ENCODE measurements at regions not wholly inside any gene's neighbourhood (a gene's known extent, or its start where the extent isn't known, plus 50 kb on each side); places are given as distances from the start of the nearest gene placed in this dataset.
"Not testable (repeated sequence)": the region's sequence is repeated elsewhere in the genome, so short reads cannot be mapped to it uniquely, and the experiment has no call there.

DNA sequence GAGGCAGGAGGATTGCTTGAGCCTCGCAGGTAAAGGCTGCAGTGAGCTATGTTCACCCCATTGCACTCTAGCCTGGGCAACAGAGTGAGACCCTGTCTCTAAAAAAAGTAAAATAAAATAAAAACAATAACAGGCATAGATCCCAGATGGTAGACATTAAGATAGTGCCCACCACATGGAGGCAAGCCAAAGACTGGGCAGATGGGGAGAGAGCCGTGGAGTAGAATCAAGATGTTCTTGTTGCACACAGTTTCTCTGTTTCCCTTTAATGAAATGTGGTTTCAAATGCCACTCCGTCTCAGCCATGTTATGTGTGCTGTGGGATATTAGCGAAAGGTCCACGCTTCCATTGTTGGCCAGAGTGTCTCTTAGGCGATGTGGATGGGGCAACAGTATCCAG, 63.8 kb upstream of the TBL1X start:
- H3K9me3 ChIP-seq = no peaks in the 10 kb centered on the region
- TF ChIP-seq, protein P1, sequence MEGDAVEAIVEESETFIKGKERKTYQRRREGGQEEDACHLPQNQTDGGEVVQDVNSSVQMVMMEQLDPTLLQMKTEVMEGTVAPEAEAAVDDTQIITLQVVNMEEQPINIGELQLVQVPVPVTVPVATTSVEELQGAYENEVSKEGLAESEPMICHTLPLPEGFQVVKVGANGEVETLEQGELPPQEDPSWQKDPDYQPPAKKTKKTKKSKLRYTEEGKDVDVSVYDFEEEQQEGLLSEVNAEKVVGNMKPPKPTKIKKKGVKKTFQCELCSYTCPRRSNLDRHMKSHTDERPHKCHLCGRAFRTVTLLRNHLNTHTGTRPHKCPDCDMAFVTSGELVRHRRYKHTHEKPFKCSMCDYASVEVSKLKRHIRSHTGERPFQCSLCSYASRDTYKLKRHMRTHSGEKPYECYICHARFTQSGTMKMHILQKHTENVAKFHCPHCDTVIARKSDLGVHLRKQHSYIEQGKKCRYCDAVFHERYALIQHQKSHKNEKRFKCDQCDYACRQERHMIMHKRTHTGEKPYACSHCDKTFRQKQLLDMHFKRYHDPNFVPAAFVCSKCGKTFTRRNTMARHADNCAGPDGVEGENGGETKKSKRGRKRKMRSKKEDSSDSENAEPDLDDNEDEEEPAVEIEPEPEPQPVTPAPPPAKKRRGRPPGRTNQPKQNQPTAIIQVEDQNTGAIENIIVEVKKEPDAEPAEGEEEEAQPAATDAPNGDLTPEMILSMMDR (IDR thresholded peaks at IDR 0.05) = no peak
- DNase-seq (no peak), ATAC-seq (no peak)
- intact Hi-C loops (cut with DNase I) = no loop called here
- no peaks in the 10 kb centered on the region for H3K36me3 ChIP-seq
- H3K4me3 ChIP-seq = no peak overlapping the region
- H3K27ac ChIP-seq = no peak overlapping the region
- no peaks in the 10 kb centered on the region for H3K27me3 ChIP-seq (ENCODE audit: low read depth)
- H3K4me1 ChIP-seq = no peaks in the 10 kb centered on the region

DNA sequence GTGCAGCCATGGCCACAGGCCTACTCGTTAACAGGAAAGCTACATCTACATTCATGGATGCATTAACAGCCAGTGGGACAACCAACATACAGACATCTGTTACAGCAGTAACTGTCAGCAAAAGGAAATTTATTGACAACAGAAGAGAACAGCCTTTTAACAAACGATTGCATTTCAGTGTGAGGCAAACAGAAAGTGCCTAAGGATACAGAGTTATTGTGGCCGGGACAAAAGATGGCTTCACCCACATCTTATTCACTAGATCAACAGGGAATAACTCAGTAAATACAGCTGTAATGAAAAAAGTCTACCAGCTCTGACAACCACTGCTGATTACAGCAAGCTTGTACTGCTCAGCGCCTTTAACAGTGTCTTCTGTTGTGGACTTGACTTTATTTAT, 61.5 kb upstream of the TBL1X start:
- Histone ChIP-seq H3K27me3 (ENCODE audit: low read depth) (no peaks in the 10 kb centered on the region), H3K36me3 (no peaks in the 10 kb centered on the region), H3K4me1 (no peaks in the 10 kb centered on the region), H3K4me3 (no peak overlapping the region), H3K9me3 (no peaks in the 10 kb centered on the region), H3K27ac (no peak overlapping the region)
- intact Hi-C loops (cut with DNase I) = no loop called here
- DNase-seq (no peak), ATAC-seq (no peak)
- TF ChIP-seq, protein P1 (IDR thresholded peaks at IDR 0.05) = no peak

DNA sequence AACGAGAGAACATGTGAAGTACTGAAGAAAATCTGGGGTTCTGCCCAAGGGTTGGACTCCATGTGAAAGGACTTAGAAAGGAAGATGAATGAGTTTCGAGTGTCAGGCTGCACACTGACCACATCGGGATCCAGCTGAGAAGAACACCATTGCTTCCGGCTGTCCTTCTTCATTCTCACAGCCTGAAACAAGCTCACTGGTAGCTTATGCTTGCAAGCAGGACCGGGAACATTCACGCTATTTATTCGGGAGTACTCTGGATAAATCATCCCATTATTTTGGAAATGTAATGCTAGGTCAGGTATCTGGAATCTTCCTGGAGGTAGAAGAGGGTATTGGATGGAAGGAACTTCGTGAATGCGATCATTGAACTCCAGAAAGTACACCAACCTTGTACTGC, 59.2 kb upstream of the TBL1X start:
- H3K27me3 ChIP-seq (ENCODE audit: low read depth); H3K4me1 ChIP-seq; H3K36me3 ChIP-seq; H3K9me3 ChIP-seq; H3K4me3 ChIP-seq; ATAC-seq; intact Hi-C loops (cut with DNase I); H3K27ac ChIP-seq; DNase-seq: not testable (repeated sequence)

DNA sequence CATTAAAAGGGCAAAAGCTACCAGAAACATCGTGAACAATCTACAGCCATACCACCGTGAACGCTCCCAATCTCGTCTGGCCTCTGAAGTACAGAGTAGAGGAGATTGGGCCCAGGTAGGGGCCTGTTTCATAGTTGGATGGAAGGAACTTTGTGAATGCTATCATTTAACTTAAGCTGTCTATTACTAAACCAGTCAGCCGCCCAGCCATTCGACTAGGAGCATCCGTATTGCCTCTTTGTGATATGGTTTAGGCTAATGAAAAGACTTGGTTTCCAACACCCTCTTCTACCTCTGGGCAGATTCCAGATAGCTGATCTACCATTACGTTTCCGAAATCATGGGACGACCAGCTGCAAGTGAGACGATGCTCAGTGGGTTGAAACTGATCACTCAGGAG, 54.0 kb upstream of the TBL1X start:
- H3K27me3 ChIP-seq (ENCODE audit: low read depth); H3K9me3 ChIP-seq; H3K4me1 ChIP-seq; DNase-seq; H3K36me3 ChIP-seq; H3K27ac ChIP-seq; ATAC-seq; H3K4me3 ChIP-seq; intact Hi-C loops (cut with DNase I): not testable (repeated sequence)

DNA sequence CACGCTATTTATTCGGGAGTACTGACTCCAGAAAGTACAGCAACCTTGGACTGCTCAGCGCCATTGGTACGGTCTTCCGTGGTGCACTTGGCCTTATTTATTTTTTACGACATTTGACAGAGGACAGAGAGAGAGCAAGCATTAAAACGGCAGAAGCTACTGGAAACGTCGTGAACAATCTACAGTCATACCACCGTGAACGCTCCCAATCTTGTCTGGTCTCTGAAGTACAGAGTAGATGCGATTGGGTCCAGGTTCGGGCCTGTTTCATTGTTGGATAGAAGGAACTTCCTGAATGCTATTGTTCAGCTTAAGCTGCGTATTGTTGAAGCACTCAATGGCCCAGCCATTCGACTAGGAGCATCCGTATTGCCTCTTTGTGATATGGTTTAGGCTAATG, 53.2 kb upstream of the TBL1X start:
- H3K4me1 ChIP-seq; H3K9me3 ChIP-seq; H3K27me3 ChIP-seq (ENCODE audit: low read depth); ATAC-seq; intact Hi-C loops (cut with DNase I); H3K4me3 ChIP-seq; DNase-seq; H3K36me3 ChIP-seq; H3K27ac ChIP-seq: not testable (repeated sequence)

DNA sequence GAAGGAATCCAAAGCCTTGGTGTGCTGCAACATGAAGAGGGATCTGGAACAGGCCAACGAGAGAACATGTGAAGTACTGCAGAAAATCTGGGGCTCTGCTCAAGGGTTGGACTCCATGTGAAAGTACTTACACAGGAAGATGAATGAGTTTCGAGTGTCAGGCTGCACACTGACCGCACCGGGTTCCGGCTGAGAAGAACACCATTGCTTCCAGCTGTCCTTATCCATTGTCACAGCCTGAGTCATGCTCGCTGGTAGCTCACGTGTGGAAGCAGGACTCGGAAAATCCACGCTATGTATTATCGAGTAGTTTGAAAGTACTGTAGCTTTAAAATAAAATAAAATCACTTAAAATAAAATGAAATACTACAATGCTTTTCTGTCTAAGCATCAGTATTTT, 50.4 kb upstream of the TBL1X start:
- Histone ChIP-seq H3K9me3 (no peaks in the 10 kb centered on the region), H3K4me3 (no peak overlapping the region), H3K36me3 (no peaks in the 10 kb centered on the region), H3K4me1 (no peaks in the 10 kb centered on the region), H3K27me3 (ENCODE audit: low read depth) (no peaks in the 10 kb centered on the region), H3K27ac (no peak overlapping the region)
- DNase-seq = no peak
- TF ChIP-seq, protein P1 (IDR thresholded peaks at IDR 0.05) = no peak
- intact Hi-C loops (cut with DNase I) = no loop called here
- no peak for ATAC-seq

Measured in lower lobe of right lung (tissue), 2 donors.